ENCODE measurements at regions not wholly inside any gene's neighbourhood (a gene's known extent, or its start where the extent isn't known, plus 50 kb on each side); places are given as distances from the start of the nearest gene placed in this dataset.
"Not testable (repeated sequence)": the region's sequence is repeated elsewhere in the genome, so short reads cannot be mapped to it uniquely, and the experiment has no call there.

GRCh38 chr6:120383681-120384080 is 950.6 kb downstream of the TBC1D32 start:
- TF ChIP-seq CTCF (IDR thresholded peaks at IDR 0.05 in 8 of 11, conservative IDR thresholded peaks at IDR 0.05 in 3 of 11) (no peak), POLR2AphosphoS5 (IDR thresholded peaks at IDR 0.05) (no peak), POLR2A (IDR thresholded peaks at IDR 0.05) (no peak)
- no peaks in the 10 kb centered on the region for H3K36me3 ChIP-seq
- DNase-seq, result no peak
- H3K4me3 ChIP-seq, result no peak overlapping the region
- H3K9me3 ChIP-seq, result no peaks in the 10 kb centered on the region
- no peak overlapping the region for H3K27ac ChIP-seq
- H3K27me3 ChIP-seq (replicated peaks in 1 of 7), result no peaks in the 10 kb centered on the region
- intact Hi-C loops (cut with DNase I; ENCODE audit: low total_unique reads), result no loop called here
- H3K4me1 ChIP-seq, result no peaks in the 10 kb centered on the region
- 81 to 92% (median 84%) methylated on average over 1 of the region's 1 CpG for WGBS, 5 donors

- Histone ChIP-seq H3K4me3 (no peak overlapping the region), H3K27ac (no peak overlapping the region), H3K36me3 (no peaks in the 10 kb centered on the region), H3K9me3 (no peaks in the 10 kb centered on the region), H3K4me1 (no peaks in the 10 kb centered on the region), H3K27me3 (replicated peaks in 1 of 7) (no peaks in the 10 kb centered on the region)
- no peak for DNase-seq
- intact Hi-C loops (cut with DNase I; ENCODE audit: low total_unique reads), result no loop called here
- WGBS, 5 donors, result 33 to 41% (median 34%) methylated on average over 3 of the region's 3 CpGs
- TF ChIP-seq CTCF (IDR thresholded peaks at IDR 0.05 in 8 of 11, conservative IDR thresholded peaks at IDR 0.05 in 3 of 11) (peak in 7 of 11 experiments; percentile 11 to 42 (median 35)), POLR2A (IDR thresholded peaks at IDR 0.05) (no peak), POLR2AphosphoS5 (IDR thresholded peaks at IDR 0.05) (no peak)
Observed at GRCh38 chr6:120378582-120379220, 955.6 kb downstream of the TBC1D32 start.

- no peak for DNase-seq
- intact Hi-C loops (cut with DNase I; ENCODE audit: low total_unique reads), result no loop called here
- Histone ChIP-seq H3K4me3 (no peak overlapping the region), H3K36me3 (no peaks in the 10 kb centered on the region), H3K4me1 (no peaks in the 10 kb centered on the region), H3K9me3 (no peaks in the 10 kb centered on the region), H3K27me3 (replicated peaks in 1 of 7) (no peaks in the 10 kb centered on the region), H3K27ac (no peak overlapping the region)
- no peak for TF ChIP-seq POLR2A (IDR thresholded peaks at IDR 0.05)
- no peak for TF ChIP-seq CTCF (IDR thresholded peaks at IDR 0.05 in 8 of 11, conservative IDR thresholded peaks at IDR 0.05 in 3 of 11)
- no peak for TF ChIP-seq POLR2AphosphoS5 (IDR thresholded peaks at IDR 0.05)
- 51 to 56% (median 53%) methylated on average over 2 of the region's 2 CpGs for WGBS, 5 donors
Observed at GRCh38 chr6:120373185-120373584, 961.1 kb downstream of the TBC1D32 start.

GRCh38 chr6:120363429-120363828 is 970.9 kb downstream of the TBC1D32 start:
- Histone ChIP-seq H3K9me3 (peaks cover 0 to 40% (median 22%) of the 10 kb centered on the region in 8 donors), H3K27me3 (replicated peaks in 1 of 7) (no peaks in the 10 kb centered on the region), H3K4me3 (no peak overlapping the region), H3K4me1 (no peaks in the 10 kb centered on the region), H3K27ac (no peak overlapping the region), H3K36me3 (no peaks in the 10 kb centered on the region)
- DNase-seq, result no peak
- intact Hi-C loops (cut with DNase I; ENCODE audit: low total_unique reads), result no loop called here
- WGBS, 5 donors, result 65 to 72% (median 67%) methylated on average over 5 to 6 of the region's 6 CpGs
- TF ChIP-seq POLR2A (IDR thresholded peaks at IDR 0.05) (no peak), POLR2AphosphoS5 (IDR thresholded peaks at IDR 0.05) (no peak), CTCF (IDR thresholded peaks at IDR 0.05 in 8 of 11, conservative IDR thresholded peaks at IDR 0.05 in 3 of 11) (no peak)

- H3K9me3 ChIP-seq, result peaks cover 0 to 56% (median 37%) of the 10 kb centered on the region in 8 donors
- 79 to 85% (median 83%) methylated on average over 4 of the region's 4 CpGs for WGBS, 5 donors
- H3K36me3 ChIP-seq; intact Hi-C loops (cut with DNase I; ENCODE audit: low total_unique reads); DNase-seq; H3K4me1 ChIP-seq; H3K4me3 ChIP-seq; H3K27ac ChIP-seq; H3K27me3 ChIP-seq (replicated peaks in 1 of 7): not testable (repeated sequence)
Observed at GRCh38 chr6:120358535-120358934, 975.7 kb downstream of the TBC1D32 start.

Measured in spleen (tissue), 11 donors.